Ishikawa (cell line): ENCODE measurements at regions not wholly inside any gene's neighbourhood (a gene's known extent, or its start where the extent isn't known, plus 50 kb on each side); places are given as distances from the start of the nearest gene placed in this dataset.

ENCODE experiments used
- CEBPB ChIP-seq: IDR thresholded peaks from 2 replicates; pipeline ENCODE4 v1.6.1; 2012
- CREB1 ChIP-seq: IDR thresholded peaks from 2 replicates; pipeline ENCODE4 v1.6.1; 2012; ENCODE audit warnings: low read depth
- EGR1 ChIP-seq: IDR thresholded peaks from 2 replicates; pipeline ENCODE4 v1.6.1; 2012
- EP300 ChIP-seq: IDR thresholded peaks from 2 replicates; pipeline ENCODE4 v1.6.1; 2012; ENCODE audit warnings: borderline replicate concordance
- FOXM1 ChIP-seq: IDR thresholded peaks from 2 replicates; pipeline ENCODE4 v1.6.1; 2012; ENCODE audit warnings: low read depth, borderline replicate concordance
- MAX ChIP-seq: IDR thresholded peaks from 2 replicates; pipeline ENCODE4 v1.6.1; 2012
- NFIC ChIP-seq: IDR thresholded peaks from 2 replicates; pipeline ENCODE4 v1.6.1; 2012
- RAD21 ChIP-seq: IDR thresholded peaks from 2 replicates; pipeline ENCODE4 v1.6.1; 2012; ENCODE audit warnings: low read depth
- TAF1 ChIP-seq: IDR thresholded peaks from 2 replicates; pipeline ENCODE4 v1.6.1; 2012; ENCODE audit warnings: low read depth, mild to moderate bottlenecking
- TCF12 ChIP-seq: IDR thresholded peaks from 2 replicates; pipeline ENCODE4 v1.6.1; 2012; ENCODE audit warnings: low read depth
- TEAD4 ChIP-seq: IDR thresholded peaks from 2 replicates; pipeline ENCODE4 v1.6.1; 2012
- USF1 ChIP-seq: IDR thresholded peaks from 2 replicates; pipeline ENCODE4 v1.6.1; 2012
- YY1 ChIP-seq: IDR thresholded peaks from 2 replicates; pipeline ENCODE4 v1.6.1; 2012; ENCODE audit warnings: low read depth
- ZBTB7A ChIP-seq: IDR thresholded peaks from 2 replicates; pipeline ENCODE4 v1.6.1; 2012; ENCODE audit warnings: low read depth
- TF ChIP-seq, protein P1 (sequence below): IDR thresholded peaks from 2 replicates; pipeline ENCODE4 v1.6.1; 2012; ENCODE audit warnings: low read depth, mild to moderate bottlenecking

DNA sequence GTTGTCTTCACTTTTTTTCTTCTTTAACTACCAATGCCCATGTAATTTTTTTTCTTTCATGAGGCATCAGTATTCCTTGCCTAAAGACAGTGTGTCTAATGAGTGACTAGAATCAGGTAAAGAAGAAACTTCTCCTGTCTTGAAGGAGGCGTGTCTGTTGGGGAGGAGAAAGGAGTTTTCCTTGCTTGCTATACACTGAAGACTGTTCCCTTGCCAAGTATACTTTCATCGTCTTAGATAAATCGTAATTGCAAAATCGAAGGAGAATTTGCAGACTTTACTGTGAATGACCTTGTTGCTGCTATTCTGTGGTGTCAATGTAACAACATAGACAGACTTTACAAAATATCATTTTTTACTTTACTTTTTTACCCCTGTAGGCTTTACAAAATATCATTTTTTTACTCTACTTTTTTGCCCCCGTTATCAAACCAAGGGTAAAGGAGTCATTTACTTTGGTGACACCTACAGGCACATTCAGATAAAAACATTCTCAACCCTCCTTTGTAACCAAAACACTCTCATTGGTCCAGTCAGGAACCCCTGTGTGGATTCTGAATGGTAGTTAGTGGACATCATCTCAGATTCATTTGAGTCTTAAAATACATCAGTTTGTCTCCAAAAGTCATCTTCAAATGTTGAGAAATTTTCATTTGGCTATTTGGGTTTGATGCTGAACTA is 232.4 kb downstream of the AHR start:
- TF ChIP-seq EP300 = no peak
- TF ChIP-seq CREB1 = no peak
- peak; percentile 39 for TF ChIP-seq RAD21
- no peak for TF ChIP-seq TCF12
- no peak for TF ChIP-seq NFIC
- TF ChIP-seq USF1 = no peak

- TF ChIP-seq TCF12 (no peak), TAF1 (no peak), ZBTB7A (no peak), YY1 (no peak), TEAD4 (no peak), MAX (no peak), RAD21 (no peak), CREB1 (no peak), EGR1 (no peak), CEBPB (no peak), NFIC (no peak), FOXM1 (no peak)
- TF ChIP-seq, protein P1, sequence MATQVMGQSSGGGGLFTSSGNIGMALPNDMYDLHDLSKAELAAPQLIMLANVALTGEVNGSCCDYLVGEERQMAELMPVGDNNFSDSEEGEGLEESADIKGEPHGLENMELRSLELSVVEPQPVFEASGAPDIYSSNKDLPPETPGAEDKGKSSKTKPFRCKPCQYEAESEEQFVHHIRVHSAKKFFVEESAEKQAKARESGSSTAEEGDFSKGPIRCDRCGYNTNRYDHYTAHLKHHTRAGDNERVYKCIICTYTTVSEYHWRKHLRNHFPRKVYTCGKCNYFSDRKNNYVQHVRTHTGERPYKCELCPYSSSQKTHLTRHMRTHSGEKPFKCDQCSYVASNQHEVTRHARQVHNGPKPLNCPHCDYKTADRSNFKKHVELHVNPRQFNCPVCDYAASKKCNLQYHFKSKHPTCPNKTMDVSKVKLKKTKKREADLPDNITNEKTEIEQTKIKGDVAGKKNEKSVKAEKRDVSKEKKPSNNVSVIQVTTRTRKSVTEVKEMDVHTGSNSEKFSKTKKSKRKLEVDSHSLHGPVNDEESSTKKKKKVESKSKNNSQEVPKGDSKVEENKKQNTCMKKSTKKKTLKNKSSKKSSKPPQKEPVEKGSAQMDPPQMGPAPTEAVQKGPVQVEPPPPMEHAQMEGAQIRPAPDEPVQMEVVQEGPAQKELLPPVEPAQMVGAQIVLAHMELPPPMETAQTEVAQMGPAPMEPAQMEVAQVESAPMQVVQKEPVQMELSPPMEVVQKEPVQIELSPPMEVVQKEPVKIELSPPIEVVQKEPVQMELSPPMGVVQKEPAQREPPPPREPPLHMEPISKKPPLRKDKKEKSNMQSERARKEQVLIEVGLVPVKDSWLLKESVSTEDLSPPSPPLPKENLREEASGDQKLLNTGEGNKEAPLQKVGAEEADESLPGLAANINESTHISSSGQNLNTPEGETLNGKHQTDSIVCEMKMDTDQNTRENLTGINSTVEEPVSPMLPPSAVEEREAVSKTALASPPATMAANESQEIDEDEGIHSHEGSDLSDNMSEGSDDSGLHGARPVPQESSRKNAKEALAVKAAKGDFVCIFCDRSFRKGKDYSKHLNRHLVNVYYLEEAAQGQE = no peak
These were observed 234.5 kb downstream of the AHR start for GRCh38 chr7:17532861-17533404.

DNA sequence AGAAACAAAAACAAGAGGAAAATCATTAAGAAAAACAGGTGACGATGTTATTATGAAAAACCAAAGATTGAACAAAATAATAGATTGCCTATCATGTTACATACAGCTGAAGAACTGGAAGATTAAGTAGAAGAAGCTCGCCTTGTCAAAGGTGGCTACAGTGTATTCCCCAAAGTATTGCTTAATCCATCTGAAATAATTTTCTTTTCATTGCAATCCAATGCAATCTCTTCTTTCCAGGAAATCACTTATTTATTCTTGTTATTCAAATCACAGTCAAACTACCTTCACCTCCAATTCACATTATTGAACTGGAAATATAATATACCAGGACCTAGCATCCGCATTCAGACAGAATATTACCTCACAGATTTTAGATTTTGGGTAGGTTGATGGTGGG is 235.9 kb downstream of the AHR start:
- TF ChIP-seq TEAD4 = no peak
- TF ChIP-seq EGR1 = no peak
- no peak for TF ChIP-seq RAD21
- no peak for TF ChIP-seq MAX
- TF ChIP-seq FOXM1 = no peak
- TF ChIP-seq CREB1 = no peak
- no peak for TF ChIP-seq TCF12
- no peak for TF ChIP-seq EP300
- TF ChIP-seq YY1 = no peak
- no peak for TF ChIP-seq USF1
- no peak for TF ChIP-seq TAF1
- TF ChIP-seq, protein P1 = no peak

DNA sequence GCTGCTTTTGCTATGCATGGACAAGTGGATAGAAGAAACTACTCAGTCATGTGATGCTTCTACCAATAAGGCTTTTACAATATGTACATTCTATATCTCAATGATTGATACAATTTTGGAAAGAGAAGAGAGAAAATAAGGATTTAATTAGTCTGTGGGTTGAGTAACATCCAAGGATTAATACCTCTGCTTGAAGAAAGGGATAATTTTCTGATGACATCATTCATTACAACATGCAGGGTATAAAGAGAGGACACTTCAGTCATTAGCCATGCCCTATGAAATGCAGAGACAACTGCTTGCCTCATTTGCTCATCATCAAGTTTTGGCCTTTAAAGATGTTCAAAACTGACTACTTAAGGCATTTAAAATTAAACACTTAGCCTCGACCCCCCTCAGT is 237.3 kb downstream of the AHR start:
- no peak for TF ChIP-seq TCF12
- no peak for TF ChIP-seq RAD21
- no peak for TF ChIP-seq FOXM1
- no peak for TF ChIP-seq ZBTB7A
- TF ChIP-seq USF1 = no peak
- no peak for TF ChIP-seq EP300
- TF ChIP-seq TEAD4 = no peak
- TF ChIP-seq CEBPB = no peak
- TF ChIP-seq TAF1 = no peak

DNA sequence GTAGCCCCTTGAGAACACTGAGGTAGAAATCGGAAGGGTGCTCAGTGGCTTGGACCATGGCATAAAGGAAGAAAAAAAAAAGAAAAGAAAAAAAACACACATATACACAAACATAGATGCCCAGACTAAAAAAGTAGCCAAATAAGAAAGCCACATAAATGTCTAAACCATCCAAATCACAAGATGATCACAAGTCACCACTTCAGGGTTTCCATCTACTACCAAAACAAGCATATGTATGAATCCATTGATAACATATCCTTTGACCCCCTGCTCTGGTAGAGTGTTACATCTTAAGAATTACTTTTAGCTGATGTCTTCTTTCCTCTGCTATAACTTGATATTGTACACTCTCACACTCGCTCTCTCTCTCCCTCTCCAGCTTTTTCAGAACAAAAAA is 245.9 kb downstream of the AHR start:
- TF ChIP-seq EP300 = no peak
- no peak for TF ChIP-seq MAX
- no peak for TF ChIP-seq TCF12

DNA sequence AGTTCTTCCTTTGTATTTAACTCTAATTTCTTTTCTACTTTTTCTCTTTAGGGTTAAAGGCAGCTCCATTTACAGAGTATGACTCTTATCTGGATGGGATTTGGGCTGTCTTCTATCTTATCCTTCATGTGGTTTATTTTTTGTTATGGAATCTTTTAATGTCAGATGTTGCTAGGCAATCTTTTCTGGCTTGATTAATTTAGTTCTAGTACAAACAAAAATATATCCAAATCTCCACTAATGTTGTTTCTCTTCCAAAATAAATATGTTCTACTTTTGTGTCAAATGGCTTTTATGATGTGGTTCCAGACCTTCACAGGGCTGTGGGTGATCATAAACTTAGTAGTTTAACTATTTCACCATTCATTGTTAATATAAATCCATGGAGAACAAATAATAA is 246.9 kb downstream of the AHR start:
- TF ChIP-seq FOXM1 (no peak), CREB1 (no peak), TAF1 (no peak), YY1 (no peak), RAD21 (no peak)
